ENCODE measurements at regions not wholly inside any gene's neighbourhood (a gene's known extent, or its start where the extent isn't known, plus 50 kb on each side); places are given as distances from the start of the nearest gene placed in this dataset.

DNA sequence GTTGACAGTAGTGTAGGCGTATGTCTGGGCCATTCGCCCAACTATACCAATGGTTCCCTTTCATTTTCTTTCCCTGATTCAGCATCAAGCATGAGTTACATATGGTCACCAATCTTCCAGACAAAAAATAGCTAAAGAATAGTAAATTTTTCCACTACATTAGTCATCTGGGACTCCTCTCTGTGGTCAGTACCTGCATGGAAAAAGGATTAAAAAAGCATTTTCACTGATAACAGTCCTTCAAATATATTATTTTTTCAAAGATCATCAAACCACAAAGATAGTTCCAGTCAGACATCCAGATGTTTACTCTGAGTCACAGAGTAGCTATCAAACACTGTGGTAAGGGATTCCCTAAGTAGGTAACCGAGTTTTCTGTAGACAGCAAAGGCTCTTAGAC is 302.6 kb upstream of the SEMA3D start:
- DNase-seq, result no peak
- TF ChIP-seq, protein P1, sequence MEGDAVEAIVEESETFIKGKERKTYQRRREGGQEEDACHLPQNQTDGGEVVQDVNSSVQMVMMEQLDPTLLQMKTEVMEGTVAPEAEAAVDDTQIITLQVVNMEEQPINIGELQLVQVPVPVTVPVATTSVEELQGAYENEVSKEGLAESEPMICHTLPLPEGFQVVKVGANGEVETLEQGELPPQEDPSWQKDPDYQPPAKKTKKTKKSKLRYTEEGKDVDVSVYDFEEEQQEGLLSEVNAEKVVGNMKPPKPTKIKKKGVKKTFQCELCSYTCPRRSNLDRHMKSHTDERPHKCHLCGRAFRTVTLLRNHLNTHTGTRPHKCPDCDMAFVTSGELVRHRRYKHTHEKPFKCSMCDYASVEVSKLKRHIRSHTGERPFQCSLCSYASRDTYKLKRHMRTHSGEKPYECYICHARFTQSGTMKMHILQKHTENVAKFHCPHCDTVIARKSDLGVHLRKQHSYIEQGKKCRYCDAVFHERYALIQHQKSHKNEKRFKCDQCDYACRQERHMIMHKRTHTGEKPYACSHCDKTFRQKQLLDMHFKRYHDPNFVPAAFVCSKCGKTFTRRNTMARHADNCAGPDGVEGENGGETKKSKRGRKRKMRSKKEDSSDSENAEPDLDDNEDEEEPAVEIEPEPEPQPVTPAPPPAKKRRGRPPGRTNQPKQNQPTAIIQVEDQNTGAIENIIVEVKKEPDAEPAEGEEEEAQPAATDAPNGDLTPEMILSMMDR (IDR thresholded peaks at IDR 0.05), result no peak
- TF ChIP-seq POLR2A (IDR thresholded peaks at IDR 0.05), result no peak
- intact Hi-C loops (cut with DNase I), result no loop called here
- no peaks in the 10 kb centered on the region for H3K36me3 ChIP-seq
- WGBS, 2 donors, result 85 to 86% methylated on average over 3 of the region's 3 CpGs
- H3K27ac ChIP-seq, result no peak overlapping the region
- no peak overlapping the region for H3K4me3 ChIP-seq (replicated peaks in 1 of 3)
- no peaks in the 10 kb centered on the region for H3K9me3 ChIP-seq
- no peaks in the 10 kb centered on the region for H3K4me1 ChIP-seq
- H3K27me3 ChIP-seq, result no peaks in the 10 kb centered on the region

GRCh38 chr7:85488406-85488805 is 301.6 kb upstream of the SEMA3D start:
- intact Hi-C loops (cut with DNase I), result no loop called here
- Histone ChIP-seq H3K4me3 (replicated peaks in 1 of 3) (no peak overlapping the region), H3K27ac (no peak overlapping the region), H3K9me3 (no peaks in the 10 kb centered on the region), H3K4me1 (peaks cover 0 to under 1% of the 10 kb centered on the region in 2 donors), H3K36me3 (no peaks in the 10 kb centered on the region), H3K27me3 (no peaks in the 10 kb centered on the region)
- WGBS, 2 donors, result 95 to 98% methylated on average over 1 of the region's 1 CpG
- no peak for DNase-seq
- no peak for TF ChIP-seq POLR2A (IDR thresholded peaks at IDR 0.05)
- TF ChIP-seq, protein P1 (IDR thresholded peaks at IDR 0.05), result no peak

- DNase-seq, result no peak
- Histone ChIP-seq H3K36me3 (no peaks in the 10 kb centered on the region), H3K27ac (no peak overlapping the region), H3K4me3 (replicated peaks in 1 of 3) (no peak overlapping the region), H3K4me1 (peaks cover 0 to 4% of the 10 kb centered on the region in 2 donors), H3K27me3 (no peaks in the 10 kb centered on the region), H3K9me3 (no peaks in the 10 kb centered on the region)
- 17 to 18% methylated on average over 1 of the region's 1 CpG for WGBS, 2 donors
- no peak for TF ChIP-seq POLR2A (IDR thresholded peaks at IDR 0.05)
- TF ChIP-seq, protein P1 (IDR thresholded peaks at IDR 0.05), result no peak
- intact Hi-C loops (cut with DNase I), result no loop called here
Measured at GRCh38 chr7:85483177-85483576, 296.3 kb upstream of the SEMA3D start.

GRCh38 chr7:85480666-85481065 is 293.8 kb upstream of the SEMA3D start:
- no peak for DNase-seq
- intact Hi-C loops (cut with DNase I), result no loop called here
- Histone ChIP-seq H3K9me3 (no peaks in the 10 kb centered on the region), H3K4me3 (replicated peaks in 1 of 3) (no peak overlapping the region), H3K4me1 (peaks cover 0 to 4% of the 10 kb centered on the region in 2 donors), H3K27me3 (no peaks in the 10 kb centered on the region), H3K36me3 (no peaks in the 10 kb centered on the region), H3K27ac (no peak overlapping the region)
- WGBS, 2 donors, result 90 to 93% methylated on average over 1 of the region's 1 CpG
- no peak for TF ChIP-seq POLR2A (IDR thresholded peaks at IDR 0.05)
- TF ChIP-seq, protein P1 (IDR thresholded peaks at IDR 0.05), result no peak

DNA sequence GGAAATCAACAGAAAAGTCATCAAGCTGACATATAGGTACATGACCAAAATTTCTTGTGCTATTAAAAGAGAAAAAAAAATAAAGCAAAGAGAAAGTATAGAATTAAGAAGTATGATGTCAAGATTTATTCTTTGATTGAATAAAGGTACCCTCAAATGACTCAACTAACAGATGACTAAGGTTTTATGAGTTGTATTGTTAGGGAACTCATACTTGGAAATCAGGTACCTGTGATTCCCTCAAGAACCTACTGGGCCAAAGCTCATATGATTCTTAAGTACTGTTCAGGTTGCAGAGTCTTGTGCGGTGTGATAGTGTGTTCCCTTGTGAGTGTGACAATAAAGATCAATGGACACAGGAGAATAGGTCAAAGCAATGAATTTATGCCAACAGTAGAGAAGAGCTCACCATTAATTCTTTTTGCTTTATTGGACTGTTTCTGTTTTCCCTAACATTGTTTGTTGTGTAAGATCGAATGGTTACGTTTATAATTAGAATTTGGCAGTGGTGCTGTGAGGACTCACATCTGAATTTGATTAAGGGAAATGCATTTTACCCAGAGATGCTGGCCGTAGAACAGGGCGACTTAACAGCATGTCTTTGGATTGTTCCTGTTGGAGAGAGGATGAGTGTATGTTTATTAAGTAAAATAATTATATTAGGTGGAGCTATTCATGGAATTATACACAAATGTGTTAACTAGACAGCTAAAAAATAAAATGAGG is 293.2 kb upstream of the SEMA3D start:
- WGBS, 2 donors, result 61 to 62% methylated on average over 5 of the region's 5 CpGs
- no peak overlapping the region for H3K4me3 ChIP-seq (replicated peaks in 1 of 3)
- intact Hi-C loops (cut with DNase I), result no loop called here
- H3K27me3 ChIP-seq, result no peaks in the 10 kb centered on the region
- TF ChIP-seq, protein P1 (IDR thresholded peaks at IDR 0.05), result no peak
- no peak for TF ChIP-seq POLR2A (IDR thresholded peaks at IDR 0.05)
- H3K36me3 ChIP-seq, result no peaks in the 10 kb centered on the region
- no peak for DNase-seq
- no peaks in the 10 kb centered on the region for H3K9me3 ChIP-seq
- H3K4me1 ChIP-seq, result peaks cover 0 to 4% of the 10 kb centered on the region in 2 donors
- H3K27ac ChIP-seq, result no peak overlapping the region
